SK-N-SH (cell line): ENCODE measurements at regions not wholly inside any gene's neighbourhood (a gene's known extent, or its start where the extent isn't known, plus 50 kb on each side); places are given as distances from the start of the nearest gene placed in this dataset.

Source experiments
- CHD2 ChIP-seq: fragments of 150-350 bp; IDR thresholded peaks from 2 replicates; pipeline ENCODE4 v1.6.1; 2018; ENCODE audit warnings: low read length; ENCODE audit not compliant: partially characterized antibody
- CTCF ChIP-seq: fragments of 200-600 bp; sonication (generic); IDR thresholded peaks from 2 replicates; pipeline ENCODE4 v1.6.1; 2017; ENCODE audit warnings: antibody characterized with exemption, mild to moderate bottlenecking, moderate library complexity
- FOXM1 ChIP-seq: IDR thresholded peaks from 2 replicates; pipeline ENCODE4 v1.4.0; 2012; ENCODE audit warnings: low read depth, mild to moderate bottlenecking
- GATA2 ChIP-seq: sonication (generic); formaldehyde crosslinking; IDR thresholded peaks from 2 replicates; pipeline ENCODE4 v1.5.0; 2020; ENCODE audit warnings: mild to moderate bottlenecking, missing genetic modification reagents
- IRF3 ChIP-seq: fragments of 150-350 bp; IDR thresholded peaks from 2 replicates; pipeline ENCODE4 v1.6.1; 2016; ENCODE audit warnings: mild to moderate bottlenecking, low read depth, low read length
- MAX ChIP-seq: IDR thresholded peaks from 2 replicates; pipeline ENCODE4 v1.4.0; 2012; ENCODE audit warnings: low read depth
- POLR2AphosphoS5 ChIP-seq: IDR thresholded peaks from 2 replicates; pipeline ENCODE4 v1.6.1; 2012; ENCODE audit warnings: low read depth, low read length
- RCOR1 ChIP-seq: fragments of 150-350 bp; IDR thresholded peaks from 2 replicates; pipeline ENCODE4 v1.6.1; 2017; ENCODE audit warnings: antibody characterized with exemption, low read length
- REST ChIP-seq: IDR thresholded peaks from 2 replicates; pipeline ENCODE4 v1.6.1; 2012; ENCODE audit warnings: mild to moderate bottlenecking, low read depth, low read length, moderate library complexity
- YY1 ChIP-seq: IDR thresholded peaks from 2 replicates; pipeline ENCODE4 v1.4.0; 2012; ENCODE audit warnings: low read depth, mild to moderate bottlenecking

GRCh38 chr10:76779796-76780301, 857.8 kb downstream of the KCNMA1 start:
- TF ChIP-seq IRF3 (no peak), CTCF (no peak), CHD2 (peak; percentile 93), POLR2AphosphoS5 (no peak), REST (no peak), YY1 (no peak), FOXM1 (no peak), RCOR1 (peak; percentile 74), MAX (no peak), GATA2 (peak; percentile 98)
